Hypothalamus (tissue), 51 donors: ENCODE measurements at regions not wholly inside any gene's neighbourhood (a gene's known extent, or its start where the extent isn't known, plus 50 kb on each side); places are given as distances from the start of the nearest gene placed in this dataset.

Experiments
- DNase-seq, 51 donors: peaks; one replicate each; lab custom pipeline; 2025; lab: John Stamatoyannopoulos, UW

DNA sequence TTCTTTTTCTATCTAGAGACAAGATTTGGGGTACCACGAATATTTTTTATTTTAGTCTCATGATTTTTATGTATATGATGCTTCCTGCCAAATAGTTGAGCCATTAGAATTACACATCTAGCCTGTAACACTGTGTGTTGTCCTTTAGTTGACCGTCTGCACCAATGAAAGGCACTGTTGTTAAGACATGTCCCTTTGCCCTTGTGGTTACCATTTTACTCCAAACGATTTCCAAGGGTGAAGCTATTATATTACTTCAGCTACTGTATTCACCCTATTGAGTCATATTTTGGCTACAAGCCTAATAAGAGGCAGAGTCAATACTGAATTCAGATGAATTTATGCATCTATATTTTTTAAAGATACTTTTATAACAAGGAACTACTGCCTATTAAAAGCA, 207.6 kb downstream of the CETN3 start:
- no peak for DNase-seq

DNA sequence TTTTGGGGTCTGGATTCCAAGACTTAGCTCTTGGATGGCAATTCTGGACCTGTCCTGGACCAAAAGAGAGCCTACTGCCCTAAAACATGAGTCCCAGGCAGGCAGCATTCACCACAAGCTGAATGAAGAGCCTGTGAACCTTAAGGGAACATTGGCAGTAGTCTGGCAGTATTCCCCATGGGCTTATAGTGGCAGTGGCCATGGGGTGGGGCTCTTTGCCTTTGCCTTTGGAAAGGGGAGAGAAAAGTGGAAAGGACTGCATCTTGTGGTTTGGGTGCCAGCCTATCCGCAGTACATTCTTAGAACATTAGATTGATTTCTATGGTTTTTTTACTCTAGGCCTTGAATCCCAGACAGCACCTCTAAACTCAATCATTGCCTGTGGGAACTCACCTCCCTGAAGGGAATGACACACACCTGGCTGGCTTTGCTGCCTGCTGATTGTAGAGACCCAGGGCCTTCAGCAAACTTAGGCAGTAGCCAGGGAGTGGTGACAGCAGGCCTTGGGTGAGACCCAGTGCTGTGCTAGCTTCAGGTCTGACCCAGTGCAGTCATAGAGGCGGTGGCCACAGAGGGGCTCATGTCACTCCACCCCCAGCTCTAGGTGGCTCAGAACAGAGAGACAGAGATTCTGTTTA, 216.3 kb downstream of the CETN3 start:
- DNase-seq, result no peak

DNA sequence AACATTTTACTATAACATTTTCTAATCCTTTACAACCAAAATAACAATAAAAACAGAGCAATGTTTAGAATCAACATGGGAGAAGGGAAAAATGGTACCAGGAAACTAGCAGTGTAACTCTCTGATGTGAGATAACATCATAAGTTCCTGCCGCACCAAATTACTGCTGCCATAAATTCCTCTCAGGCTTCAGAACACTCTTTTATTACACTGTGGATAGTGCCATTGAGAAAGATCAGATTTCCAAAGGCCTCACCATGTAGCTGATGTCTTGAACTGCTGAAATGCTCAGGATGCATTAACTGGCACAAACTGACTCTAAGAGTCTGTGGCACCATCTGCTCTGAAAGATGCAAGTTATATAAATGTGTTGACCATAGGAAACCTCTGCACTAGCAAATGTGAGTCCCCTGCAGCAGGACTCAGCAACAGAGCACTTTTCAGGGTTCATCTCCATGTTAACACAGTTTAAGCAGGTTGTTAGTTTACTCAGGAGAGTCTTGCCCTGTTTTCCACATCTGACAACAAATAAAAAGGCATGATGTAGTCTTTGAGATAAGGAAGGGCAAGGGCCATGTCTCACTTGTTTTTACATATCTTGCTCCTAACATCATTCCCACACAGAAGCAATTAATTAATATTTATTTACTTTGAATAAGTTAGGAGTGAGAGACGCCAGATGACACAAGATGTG, 218.1 kb downstream of the CETN3 start:
- DNase-seq, result no peak

DNA sequence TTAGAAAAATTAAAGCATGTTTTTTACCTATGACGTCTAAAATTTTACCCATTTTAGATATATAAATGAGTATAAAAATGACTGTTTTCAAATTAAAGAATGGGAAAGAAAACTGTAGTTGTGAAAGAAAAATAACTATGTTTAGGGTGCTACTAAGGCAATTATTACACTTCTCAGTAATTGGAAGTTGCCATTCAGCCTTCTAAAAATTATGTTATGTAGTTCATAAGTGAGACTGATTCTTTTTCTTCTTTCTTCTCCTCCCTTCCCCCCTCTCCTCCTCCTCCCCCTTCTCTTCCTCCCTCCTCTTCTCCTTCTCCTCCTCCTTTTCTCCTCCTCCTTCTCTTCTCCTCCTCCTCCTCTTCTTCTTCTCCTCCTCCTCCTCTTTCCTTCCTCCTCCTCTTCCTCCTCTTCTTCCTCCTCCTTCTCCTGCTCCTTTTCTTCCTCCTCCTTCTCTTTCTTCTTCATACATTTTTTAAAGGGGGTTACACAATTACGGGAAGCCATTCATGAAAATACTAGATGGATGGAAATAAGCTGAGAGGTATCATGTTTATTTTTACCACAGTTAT, 223.6 kb downstream of the CETN3 start:
- DNase-seq, result no peak

DNA sequence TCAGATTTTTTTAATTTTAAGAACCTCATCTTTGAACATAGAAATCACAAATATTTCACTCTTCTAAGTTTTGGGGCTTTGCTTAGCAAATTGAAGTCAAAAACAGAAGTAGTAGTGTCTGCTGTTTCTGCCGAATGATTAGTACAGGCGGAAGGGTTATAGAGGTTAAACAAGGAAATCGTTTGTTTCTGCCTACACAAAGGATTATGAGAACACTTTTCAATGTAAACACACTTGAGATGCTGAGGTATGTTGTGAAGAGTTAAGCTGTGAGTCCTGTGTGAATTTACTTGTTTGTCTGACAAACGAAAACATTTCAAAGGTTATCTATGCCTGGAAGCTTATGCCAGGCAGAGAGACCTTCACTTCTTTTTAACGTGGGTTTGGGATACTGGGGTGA, 224.8 kb downstream of the CETN3 start:
- DNase-seq, result no peak

DNA sequence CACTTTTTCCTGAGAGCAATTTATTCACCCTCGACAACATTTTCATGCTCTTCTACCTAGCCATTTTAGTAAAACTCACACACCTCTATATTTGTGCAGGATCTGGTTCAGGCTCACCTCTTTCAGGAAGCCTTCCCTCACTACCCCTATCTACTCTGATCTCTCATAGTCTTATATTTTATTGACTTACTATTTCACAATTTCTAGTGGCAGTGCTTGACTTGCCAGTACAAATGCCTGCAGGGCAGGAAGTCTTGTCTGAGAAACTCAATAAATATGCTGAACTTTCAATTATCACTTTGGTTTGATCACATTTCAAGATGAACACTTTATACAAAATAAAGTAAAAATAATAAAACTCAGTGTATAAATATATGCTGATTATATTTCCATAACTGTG, 226.8 kb downstream of the CETN3 start:
- DNase-seq, result no peak

DNA sequence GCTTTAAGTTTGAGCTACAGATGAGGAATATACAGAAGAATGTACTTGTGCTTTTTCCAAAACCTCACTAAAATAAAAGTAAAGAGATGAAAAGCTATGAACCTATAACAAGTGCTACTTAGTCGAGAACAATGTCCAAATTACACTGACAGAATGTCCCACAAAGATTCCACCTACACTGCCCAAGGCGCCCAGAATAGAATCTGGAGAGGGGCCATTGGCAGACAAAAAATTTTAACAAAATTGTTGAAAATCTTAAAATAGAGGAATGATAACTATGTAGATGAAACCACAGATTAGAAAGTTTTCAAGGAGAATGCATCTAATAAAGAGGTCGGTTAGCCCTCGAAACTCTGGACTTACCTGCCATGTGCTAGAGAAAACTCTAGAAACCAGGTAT, 235.3 kb downstream of the CETN3 start:
- DNase-seq, result no peak

DNA sequence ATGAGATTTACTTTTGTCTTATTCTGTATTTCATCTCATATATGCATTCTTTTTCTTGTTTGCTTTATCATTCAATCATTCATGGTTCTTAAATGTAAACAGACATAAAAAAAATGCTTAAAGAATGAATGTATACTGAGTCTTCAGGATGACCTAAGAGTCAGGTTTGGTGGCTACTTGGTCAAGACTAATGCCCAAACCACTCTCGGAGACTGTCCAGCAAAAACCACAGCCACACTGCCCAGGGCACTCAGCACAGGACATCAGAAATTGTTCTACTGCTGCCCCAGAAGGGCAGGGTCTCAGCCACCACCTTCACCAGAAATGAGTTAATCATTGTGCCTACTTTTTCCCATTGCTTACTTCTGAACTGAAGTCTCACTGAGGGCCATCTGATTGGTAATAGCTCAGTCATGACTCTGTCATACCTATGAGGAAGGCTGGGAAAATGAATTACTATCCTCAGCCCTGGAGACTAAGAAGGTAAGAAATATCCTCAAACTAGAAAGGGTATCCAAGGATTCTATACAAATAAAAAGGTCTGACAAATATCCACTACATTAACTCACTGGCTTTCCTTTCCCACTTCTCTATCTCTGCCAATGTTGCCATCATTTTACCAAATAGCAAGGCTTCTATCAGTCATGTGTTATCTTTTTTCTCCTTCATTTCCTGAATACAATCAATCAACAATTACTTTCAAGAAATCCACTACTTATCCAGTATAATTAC, 236.1 kb downstream of the CETN3 start:
- no peak for DNase-seq

DNA sequence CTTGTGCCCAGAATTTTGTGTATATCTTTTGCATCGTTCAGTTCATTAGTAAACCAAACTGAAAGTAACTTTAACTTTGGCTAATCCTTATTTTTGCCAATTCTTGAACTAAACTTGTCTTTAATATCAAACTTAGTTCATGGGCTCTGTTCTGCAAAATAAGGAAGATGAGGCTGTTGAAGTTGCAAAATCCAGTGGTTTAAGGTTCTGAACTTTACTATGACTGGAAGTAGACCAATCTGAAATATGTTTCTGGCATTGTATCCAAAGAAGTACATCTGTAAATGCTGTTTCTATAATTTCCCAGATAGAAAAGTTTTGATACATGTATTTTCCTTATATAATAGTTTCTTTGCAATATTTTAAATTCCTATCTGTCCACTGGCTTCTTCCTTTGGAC, 238.1 kb downstream of the CETN3 start:
- DNase-seq, result no peak

DNA sequence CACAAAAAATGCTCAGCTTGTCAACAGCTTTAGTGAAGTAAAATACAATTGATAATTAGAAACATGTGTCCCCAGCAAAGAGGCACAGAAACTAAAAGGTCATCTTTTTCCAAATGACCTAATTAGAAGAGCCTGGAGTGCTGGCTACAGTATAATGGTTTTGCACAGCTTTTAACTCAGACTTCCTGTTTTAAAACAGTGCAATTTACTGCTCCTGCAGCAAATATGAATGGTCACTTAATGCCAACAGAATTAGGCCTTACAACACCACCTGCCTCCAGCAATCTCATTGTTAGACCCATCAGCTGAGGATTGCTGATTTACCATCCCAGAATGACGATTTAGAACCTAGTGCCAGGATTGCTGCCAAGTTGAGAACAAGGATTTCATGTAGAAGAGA, 239.3 kb downstream of the CETN3 start:
- no peak for DNase-seq

DNA sequence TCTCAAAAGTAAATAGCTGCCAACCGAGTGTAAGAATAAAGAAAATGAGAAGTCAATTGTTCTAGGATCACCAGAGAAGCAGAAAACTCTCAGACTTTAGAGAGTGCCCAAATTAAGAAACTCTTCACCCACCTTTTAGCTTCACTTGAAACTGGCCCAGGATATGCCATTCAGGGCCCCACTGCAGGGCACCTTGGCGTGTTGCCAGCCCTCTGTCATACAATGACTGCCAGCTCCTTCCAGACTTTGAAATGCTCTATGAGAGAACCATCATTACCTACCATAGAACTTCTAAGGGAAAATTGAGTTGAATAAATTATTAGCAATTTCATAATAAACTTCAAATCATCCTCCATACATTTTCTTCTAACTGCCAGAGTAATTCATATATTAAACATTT, 240.5 kb downstream of the CETN3 start:
- DNase-seq, result no peak

DNA sequence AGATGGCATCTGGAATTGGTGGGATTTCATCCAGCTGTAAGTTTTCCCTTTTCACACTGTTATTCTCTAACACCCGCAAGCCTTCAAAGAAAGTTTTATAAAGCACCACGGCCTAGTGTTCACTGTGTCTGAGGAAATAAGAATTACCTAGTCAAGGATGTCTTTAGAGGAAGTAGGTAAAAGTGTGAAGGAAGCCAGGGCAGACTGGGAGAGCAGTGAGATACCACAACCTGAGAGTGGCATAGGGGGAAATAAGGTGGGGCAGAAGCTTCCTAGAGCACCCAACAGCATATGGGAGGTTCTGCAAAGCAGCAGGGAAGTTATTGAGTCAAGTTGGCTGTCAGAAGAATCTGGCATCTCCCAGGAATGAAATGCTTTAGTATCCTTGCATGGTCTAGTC, 241.2 kb downstream of the CETN3 start:
- DNase-seq, result no peak

DNA sequence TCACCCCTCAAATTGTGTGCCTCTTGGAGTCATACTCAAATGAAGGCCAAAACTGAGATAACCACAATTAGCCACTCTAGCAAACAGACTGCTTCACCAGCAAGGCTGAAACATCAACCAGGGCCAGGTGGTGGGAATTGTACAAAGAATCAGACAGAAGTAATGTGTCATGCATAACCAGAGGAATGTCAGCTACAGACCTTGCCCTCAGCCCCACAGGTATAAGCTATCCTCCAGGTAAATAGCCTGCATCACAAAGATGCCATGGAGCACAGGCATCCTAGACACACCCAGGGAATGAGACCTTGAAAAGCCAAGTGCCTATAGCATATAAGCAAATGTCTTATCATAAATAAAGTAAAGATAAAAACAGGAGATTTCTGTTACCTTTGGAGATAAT, 242.7 kb downstream of the CETN3 start:
- DNase-seq, result no peak

DNA sequence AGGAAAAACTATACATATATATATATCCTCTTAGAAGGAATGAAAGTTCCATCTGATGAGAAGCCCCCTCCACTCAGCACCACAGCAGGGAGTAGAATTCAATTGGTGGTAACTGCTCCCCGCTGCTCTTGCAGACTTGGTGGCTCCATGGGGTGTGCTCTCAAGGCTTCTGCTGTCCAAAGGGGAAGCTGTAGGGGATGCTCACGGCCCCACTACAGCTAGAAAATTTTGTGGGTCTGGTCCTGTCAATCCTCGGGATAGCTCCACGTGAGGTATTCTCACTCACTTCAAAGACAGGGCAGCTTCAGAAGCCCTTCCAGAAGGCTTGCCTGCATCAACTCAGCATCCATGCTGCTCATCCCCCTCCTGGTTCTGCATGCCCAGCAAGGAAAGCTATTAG, 247.2 kb downstream of the CETN3 start:
- no peak for DNase-seq

DNA sequence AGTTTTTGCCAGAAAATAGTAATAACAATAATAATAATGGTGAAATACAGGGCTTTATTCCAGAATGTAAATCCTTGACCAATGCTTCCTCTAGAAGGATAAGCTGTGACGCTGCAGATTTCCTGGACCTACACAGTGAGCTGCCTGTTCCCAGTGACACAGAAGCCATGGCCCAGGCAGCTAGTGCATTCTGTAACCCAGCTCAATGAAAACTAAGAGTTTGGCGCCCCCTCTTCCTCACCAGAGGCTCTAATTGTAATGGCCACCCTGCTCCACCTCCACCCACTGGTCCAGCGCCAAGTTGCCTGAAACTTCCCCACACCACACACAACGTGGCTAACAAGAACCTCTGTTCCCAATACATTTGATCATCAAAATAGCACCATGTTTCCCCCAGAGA, 248.1 kb downstream of the CETN3 start:
- DNase-seq, result peak in 7 of 51 donors; percentile 5 to 12 (median 8)

DNA sequence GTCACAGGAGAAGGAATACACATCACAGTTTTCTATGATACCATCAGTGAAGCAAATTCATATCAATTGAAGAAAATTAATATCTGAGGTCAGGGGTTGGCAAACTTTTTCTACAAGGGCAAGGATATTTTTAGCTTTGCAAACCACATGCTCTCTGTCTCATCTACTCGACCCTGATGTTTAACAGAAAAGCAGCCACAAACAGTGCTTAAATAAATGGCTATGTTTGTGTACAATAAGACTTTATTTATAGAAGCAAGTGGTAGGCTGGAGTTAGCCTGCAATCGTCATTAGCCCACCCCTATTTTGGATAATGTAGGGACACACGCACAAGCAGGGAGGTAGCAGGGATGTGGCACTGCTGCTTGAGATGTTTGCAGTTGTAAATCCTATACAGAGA, 251.4 kb downstream of the CETN3 start:
- DNase-seq, result no peak

DNA sequence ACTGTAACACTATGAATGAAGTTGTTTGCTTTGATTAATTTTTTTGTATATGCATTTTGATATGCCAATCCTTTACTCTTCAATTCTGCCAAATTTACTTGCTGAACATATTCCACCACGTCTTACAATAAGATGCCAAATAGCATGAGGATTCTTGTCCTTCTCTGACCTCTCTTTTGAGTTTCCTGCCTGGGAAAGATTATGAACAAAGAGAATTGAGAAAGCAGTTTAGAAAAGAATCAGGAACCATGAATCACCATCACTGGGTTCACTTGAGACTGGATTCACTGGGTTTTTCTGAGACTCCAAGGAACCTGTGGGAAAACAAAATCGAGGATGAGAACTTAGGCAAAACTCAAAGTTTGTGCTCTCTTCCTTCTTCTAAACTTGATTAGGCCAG, 256.5 kb downstream of the CETN3 start:
- DNase-seq, result no peak

DNA sequence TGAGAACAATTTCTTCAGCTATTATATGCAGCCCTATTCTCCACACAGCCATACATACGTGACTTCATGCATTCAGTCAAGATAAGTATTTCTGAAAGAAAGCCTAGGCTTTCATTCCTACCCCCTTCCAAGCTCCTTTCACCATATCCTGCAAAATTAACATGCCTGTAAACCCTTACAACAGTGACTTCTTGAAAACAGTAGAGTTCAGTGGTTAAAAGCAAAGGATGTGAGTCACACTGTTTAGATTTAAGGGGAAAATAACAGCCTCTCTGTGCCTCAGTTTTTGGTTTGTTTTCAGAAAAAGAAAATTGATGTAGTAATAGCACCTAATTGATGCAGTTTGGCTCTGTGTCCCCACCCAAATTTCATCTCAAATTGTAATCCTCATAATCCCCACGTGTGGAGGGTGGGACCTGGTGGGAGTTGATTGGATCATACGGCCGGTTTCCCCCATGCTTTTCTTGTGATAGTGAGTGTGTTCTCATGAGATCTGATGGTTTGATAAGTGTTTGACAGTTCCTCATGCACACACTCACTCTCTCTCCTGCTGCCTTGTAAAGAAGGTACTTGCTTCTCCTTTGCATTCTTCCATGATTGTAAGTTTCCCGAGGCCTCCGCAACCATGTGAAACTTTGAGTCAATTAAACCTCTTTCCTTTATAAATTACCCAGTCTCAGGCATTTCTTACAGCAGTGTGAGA, 264.8 kb downstream of the CETN3 start:
- no peak for DNase-seq

DNA sequence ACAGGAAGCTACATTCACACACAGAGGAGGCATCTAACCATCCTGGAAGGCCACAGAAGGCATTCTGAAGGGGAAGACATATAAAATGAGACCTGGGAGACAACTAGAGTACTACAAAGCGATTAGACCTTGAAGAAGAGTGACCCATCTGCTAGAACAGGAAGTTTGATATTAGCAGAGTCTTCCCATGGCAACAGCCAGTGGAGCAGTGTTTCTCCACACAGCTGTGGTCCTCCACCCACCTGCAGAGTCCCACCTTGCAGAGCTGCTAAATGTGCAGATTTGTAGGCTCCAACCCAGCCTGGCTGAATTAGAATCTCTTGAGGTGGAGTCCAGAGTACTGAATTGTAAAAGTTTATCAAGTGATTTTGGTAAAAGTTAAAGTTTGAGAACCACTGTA, 267.0 kb downstream of the CETN3 start:
- DNase-seq, result no peak

DNA sequence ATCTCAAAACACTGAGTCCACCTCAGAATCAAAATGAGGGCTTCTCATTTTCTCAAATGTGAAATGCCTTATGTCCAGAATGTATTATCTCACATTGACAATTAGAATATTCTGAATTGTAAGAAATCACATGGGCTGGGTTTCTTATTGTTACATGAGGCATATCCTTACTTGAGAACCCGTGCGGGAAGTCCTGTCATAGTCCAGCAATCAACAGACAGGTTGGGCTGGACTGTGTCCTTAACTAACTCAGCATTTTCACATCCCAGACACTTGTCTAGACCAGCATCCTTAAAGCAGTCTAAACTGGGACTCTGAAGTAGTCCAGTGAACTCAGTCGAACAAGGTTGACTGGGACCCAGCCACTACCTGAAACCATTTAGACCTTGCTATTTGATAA, 267.6 kb downstream of the CETN3 start:
- no peak for DNase-seq

DNA sequence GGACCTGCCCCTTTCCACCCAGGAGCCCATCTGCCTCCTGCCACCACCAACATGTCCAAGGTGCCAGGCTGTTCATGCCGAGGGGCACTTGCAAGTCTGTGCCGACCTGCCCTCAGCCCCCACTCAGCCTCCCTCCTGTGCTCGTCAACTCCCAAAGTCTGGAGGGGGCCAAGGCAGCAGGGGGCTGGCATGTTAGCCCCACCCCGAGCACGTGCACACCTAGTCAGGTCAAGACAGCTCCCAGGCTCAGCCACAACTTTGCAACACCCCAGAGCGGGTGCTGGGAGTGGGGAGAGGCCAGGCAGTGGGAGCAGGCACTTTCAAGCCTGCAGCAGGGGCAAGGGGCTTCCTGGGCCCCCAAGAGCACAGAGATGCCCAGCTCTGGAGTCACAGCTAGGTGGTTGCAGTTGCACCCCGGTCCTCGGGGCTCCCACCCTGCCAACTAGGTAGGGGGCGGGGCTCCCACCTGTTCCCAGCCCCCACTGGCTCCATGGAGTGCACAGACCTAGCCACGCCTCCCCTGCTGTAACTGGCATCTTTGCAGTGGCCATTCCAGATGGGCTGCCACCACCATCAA, 272.5 kb downstream of the CETN3 start:
- DNase-seq, result no peak
